ENCODE measurements at regions not wholly inside any gene's neighbourhood (a gene's known extent, or its start where the extent isn't known, plus 50 kb on each side); places are given as distances from the start of the nearest gene placed in this dataset.

DNA sequence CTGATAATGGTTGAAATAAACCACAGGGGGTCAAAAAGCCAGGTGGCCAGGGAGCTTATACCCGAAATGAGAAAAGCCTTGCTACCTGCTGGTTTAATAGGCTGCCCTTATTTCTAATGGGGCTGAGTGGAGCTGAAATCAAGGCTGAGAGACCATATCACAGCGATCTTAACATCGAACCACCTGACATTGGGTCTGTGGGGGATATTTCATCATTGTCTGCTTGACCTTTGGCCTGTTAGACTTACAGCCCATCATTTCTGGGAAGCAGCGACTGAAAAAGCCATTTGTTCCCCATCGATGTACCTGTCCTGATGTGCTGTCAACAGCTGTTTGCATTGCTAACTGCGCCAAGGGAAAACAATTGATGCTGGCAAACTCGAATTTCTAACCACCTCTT lies 199.7 kb upstream of the SLC14A2 start:
- Histone ChIP-seq H3K27me3 (ENCODE audit: insufficient read depth, poor library complexity, severe bottlenecking) (no peaks in the 10 kb centered on the region), H3K27ac (ENCODE audit: poor library complexity, severe bottlenecking) (no peak overlapping the region), H3K9me3 (ENCODE audit: severe bottlenecking) (no peaks in the 10 kb centered on the region), H3K4me3 (ENCODE audit: severe bottlenecking) (no peak overlapping the region), H3K4me1 (ENCODE audit: insufficient read depth, poor library complexity, severe bottlenecking) (peaks cover 4% of the 10 kb centered on the region), H3K36me3 (ENCODE audit: low read depth) (no peaks in the 10 kb centered on the region)
- TF ChIP-seq, protein P1, sequence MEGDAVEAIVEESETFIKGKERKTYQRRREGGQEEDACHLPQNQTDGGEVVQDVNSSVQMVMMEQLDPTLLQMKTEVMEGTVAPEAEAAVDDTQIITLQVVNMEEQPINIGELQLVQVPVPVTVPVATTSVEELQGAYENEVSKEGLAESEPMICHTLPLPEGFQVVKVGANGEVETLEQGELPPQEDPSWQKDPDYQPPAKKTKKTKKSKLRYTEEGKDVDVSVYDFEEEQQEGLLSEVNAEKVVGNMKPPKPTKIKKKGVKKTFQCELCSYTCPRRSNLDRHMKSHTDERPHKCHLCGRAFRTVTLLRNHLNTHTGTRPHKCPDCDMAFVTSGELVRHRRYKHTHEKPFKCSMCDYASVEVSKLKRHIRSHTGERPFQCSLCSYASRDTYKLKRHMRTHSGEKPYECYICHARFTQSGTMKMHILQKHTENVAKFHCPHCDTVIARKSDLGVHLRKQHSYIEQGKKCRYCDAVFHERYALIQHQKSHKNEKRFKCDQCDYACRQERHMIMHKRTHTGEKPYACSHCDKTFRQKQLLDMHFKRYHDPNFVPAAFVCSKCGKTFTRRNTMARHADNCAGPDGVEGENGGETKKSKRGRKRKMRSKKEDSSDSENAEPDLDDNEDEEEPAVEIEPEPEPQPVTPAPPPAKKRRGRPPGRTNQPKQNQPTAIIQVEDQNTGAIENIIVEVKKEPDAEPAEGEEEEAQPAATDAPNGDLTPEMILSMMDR (IDR thresholded peaks at IDR 0.05; ENCODE audit: poor library complexity, severe bottlenecking) = no peak
- no peak for ATAC-seq (ENCODE audit: low read depth)
- no peak for DNase-seq (ENCODE audit: low spot score)

GRCh38 chr18:45416168-45416567 lies 199.1 kb upstream of the SLC14A2 start:
- no peak for ATAC-seq (ENCODE audit: low read depth)
- Histone ChIP-seq H3K36me3 (ENCODE audit: low read depth) (no peaks in the 10 kb centered on the region), H3K27me3 (ENCODE audit: insufficient read depth, poor library complexity, severe bottlenecking) (no peaks in the 10 kb centered on the region), H3K9me3 (ENCODE audit: severe bottlenecking) (no peaks in the 10 kb centered on the region), H3K4me1 (ENCODE audit: insufficient read depth, poor library complexity, severe bottlenecking) (peaks cover 4% of the 10 kb centered on the region), H3K27ac (ENCODE audit: poor library complexity, severe bottlenecking) (no peak overlapping the region), H3K4me3 (ENCODE audit: severe bottlenecking) (no peak overlapping the region)
- TF ChIP-seq, protein P1 (IDR thresholded peaks at IDR 0.05; ENCODE audit: poor library complexity, severe bottlenecking) = no peak
- DNase-seq (ENCODE audit: low spot score) = no peak

GRCh38 chr18:45417392-45417791 lies 197.9 kb upstream of the SLC14A2 start:
- ATAC-seq (ENCODE audit: low read depth) = no peak
- TF ChIP-seq, protein P1 (IDR thresholded peaks at IDR 0.05; ENCODE audit: poor library complexity, severe bottlenecking) = no peak
- no peak overlapping the region for H3K27ac ChIP-seq (ENCODE audit: poor library complexity, severe bottlenecking)
- H3K4me1 ChIP-seq (ENCODE audit: insufficient read depth, poor library complexity, severe bottlenecking) = peaks cover 4% of the 10 kb centered on the region
- no peak overlapping the region for H3K4me3 ChIP-seq (ENCODE audit: severe bottlenecking)
- no peak for DNase-seq (ENCODE audit: low spot score)
- no peaks in the 10 kb centered on the region for H3K27me3 ChIP-seq (ENCODE audit: insufficient read depth, poor library complexity, severe bottlenecking)
- H3K36me3 ChIP-seq (ENCODE audit: low read depth) = no peaks in the 10 kb centered on the region
- H3K9me3 ChIP-seq (ENCODE audit: severe bottlenecking) = no peaks in the 10 kb centered on the region

GRCh38 chr18:45423659-45424058 lies 191.6 kb upstream of the SLC14A2 start:
- ATAC-seq (ENCODE audit: low read depth) (no peak), DNase-seq (ENCODE audit: low spot score) (no peak)
- Histone ChIP-seq H3K27ac (ENCODE audit: poor library complexity, severe bottlenecking) (no peak overlapping the region), H3K4me3 (ENCODE audit: severe bottlenecking) (no peak overlapping the region), H3K27me3 (ENCODE audit: insufficient read depth, poor library complexity, severe bottlenecking) (no peaks in the 10 kb centered on the region), H3K9me3 (ENCODE audit: severe bottlenecking) (no peaks in the 10 kb centered on the region), H3K36me3 (ENCODE audit: low read depth) (no peaks in the 10 kb centered on the region), H3K4me1 (ENCODE audit: insufficient read depth, poor library complexity, severe bottlenecking) (no peaks in the 10 kb centered on the region)
- TF ChIP-seq, protein P1 (IDR thresholded peaks at IDR 0.05; ENCODE audit: poor library complexity, severe bottlenecking) = no peak

- H3K36me3 ChIP-seq (ENCODE audit: low read depth) = no peaks in the 10 kb centered on the region
- no peak overlapping the region for H3K4me3 ChIP-seq (ENCODE audit: severe bottlenecking)
- TF ChIP-seq, protein P1 (IDR thresholded peaks at IDR 0.05; ENCODE audit: poor library complexity, severe bottlenecking) = no peak
- no peaks in the 10 kb centered on the region for H3K4me1 ChIP-seq (ENCODE audit: insufficient read depth, poor library complexity, severe bottlenecking)
- no peaks in the 10 kb centered on the region for H3K9me3 ChIP-seq (ENCODE audit: severe bottlenecking)
- H3K27me3 ChIP-seq (ENCODE audit: insufficient read depth, poor library complexity, severe bottlenecking) = no peaks in the 10 kb centered on the region
- no peak overlapping the region for H3K27ac ChIP-seq (ENCODE audit: poor library complexity, severe bottlenecking)
- DNase-seq (ENCODE audit: low spot score) (no peak), ATAC-seq (ENCODE audit: low read depth) (no peak)
Measured at GRCh38 chr18:45430041-45430440, 185.2 kb upstream of the SLC14A2 start.
